Endothelial cell (in vitro differentiated cells): ENCODE measurements at regions not wholly inside any gene's neighbourhood (a gene's known extent, or its start where the extent isn't known, plus 50 kb on each side); places are given as distances from the start of the nearest gene placed in this dataset.
"Not testable (repeated sequence)": the region's sequence is repeated elsewhere in the genome, so short reads cannot be mapped to it uniquely, and the experiment has no call there.

ENCODE experiments used
- DNase-seq: peaks from one replicate; pipeline ENCODE4 v3.0.0; 2021; ENCODE audit warnings: low spot score
- H3K27ac Mint-ChIP-seq: one replicate; pipeline ENCODE4 v1.8.0; 2021; ENCODE audit warnings: mixed read lengths, inconsistent platforms; ENCODE audit not compliant: unreplicated experiment
- H3K27me3 Mint-ChIP-seq: one replicate; pipeline ENCODE4 v1.8.0; 2021; ENCODE audit warnings: mild to moderate bottlenecking, moderate library complexity, mixed read lengths, inconsistent platforms; ENCODE audit not compliant: unreplicated experiment
- H3K36me3 Mint-ChIP-seq: one replicate; pipeline ENCODE4 v1.8.0; 2021; ENCODE audit warnings: mild to moderate bottlenecking, low read depth, mixed read lengths, inconsistent platforms; ENCODE audit not compliant: unreplicated experiment
- H3K4me1 Mint-ChIP-seq: one replicate; pipeline ENCODE4 v1.8.0; 2021; ENCODE audit warnings: mild to moderate bottlenecking, mixed read lengths, inconsistent platforms; ENCODE audit not compliant: unreplicated experiment
- H3K4me3 Mint-ChIP-seq: one replicate; pipeline ENCODE4 v1.8.0; 2021; ENCODE audit warnings: mild to moderate bottlenecking, mixed read lengths, inconsistent platforms; ENCODE audit not compliant: unreplicated experiment
- H3K9me3 Mint-ChIP-seq: one replicate; pipeline ENCODE4 v1.8.0; 2021; ENCODE audit warnings: mixed read lengths, inconsistent platforms; ENCODE audit not compliant: unreplicated experiment
- TF ChIP-seq, protein P1 (sequence below): fragments of 200-600 bp; sonication (generic); IDR thresholded peaks from one replicate; pipeline ENCODE4 v1.5.0; 2021; ENCODE audit warnings: antibody characterized with exemption; ENCODE audit not compliant: unreplicated experiment

DNA sequence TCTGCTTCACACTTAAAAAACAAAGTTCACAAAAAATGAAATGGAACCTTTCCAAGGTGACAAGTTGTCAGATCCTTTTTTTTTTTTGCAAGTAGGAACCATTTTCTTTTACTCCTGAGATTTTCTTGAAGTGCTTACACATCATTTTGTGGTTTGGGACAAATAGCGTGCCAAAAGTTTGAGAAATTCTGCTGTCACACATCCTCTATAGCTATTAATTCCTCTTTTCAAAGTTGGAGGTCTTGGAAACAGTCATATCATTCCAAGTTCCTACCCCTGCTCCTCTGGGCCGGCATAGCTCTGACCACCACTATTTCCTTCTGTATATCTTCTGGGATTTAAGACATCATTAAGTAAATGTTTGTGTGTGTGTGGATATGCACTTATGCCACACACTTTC is 421.6 kb upstream of the SLC10A2 start:
- Mint-ChIP-seq H3K4me1 (no peaks in the 10 kb centered on the region), H3K4me3 (no peak overlapping the region), H3K27ac (no peak overlapping the region), H3K27me3 (no peaks in the 10 kb centered on the region), H3K36me3 (no peaks in the 10 kb centered on the region), H3K9me3 (no peaks in the 10 kb centered on the region)
- TF ChIP-seq, protein P1, sequence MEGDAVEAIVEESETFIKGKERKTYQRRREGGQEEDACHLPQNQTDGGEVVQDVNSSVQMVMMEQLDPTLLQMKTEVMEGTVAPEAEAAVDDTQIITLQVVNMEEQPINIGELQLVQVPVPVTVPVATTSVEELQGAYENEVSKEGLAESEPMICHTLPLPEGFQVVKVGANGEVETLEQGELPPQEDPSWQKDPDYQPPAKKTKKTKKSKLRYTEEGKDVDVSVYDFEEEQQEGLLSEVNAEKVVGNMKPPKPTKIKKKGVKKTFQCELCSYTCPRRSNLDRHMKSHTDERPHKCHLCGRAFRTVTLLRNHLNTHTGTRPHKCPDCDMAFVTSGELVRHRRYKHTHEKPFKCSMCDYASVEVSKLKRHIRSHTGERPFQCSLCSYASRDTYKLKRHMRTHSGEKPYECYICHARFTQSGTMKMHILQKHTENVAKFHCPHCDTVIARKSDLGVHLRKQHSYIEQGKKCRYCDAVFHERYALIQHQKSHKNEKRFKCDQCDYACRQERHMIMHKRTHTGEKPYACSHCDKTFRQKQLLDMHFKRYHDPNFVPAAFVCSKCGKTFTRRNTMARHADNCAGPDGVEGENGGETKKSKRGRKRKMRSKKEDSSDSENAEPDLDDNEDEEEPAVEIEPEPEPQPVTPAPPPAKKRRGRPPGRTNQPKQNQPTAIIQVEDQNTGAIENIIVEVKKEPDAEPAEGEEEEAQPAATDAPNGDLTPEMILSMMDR = no peak
- no peak for DNase-seq

DNA sequence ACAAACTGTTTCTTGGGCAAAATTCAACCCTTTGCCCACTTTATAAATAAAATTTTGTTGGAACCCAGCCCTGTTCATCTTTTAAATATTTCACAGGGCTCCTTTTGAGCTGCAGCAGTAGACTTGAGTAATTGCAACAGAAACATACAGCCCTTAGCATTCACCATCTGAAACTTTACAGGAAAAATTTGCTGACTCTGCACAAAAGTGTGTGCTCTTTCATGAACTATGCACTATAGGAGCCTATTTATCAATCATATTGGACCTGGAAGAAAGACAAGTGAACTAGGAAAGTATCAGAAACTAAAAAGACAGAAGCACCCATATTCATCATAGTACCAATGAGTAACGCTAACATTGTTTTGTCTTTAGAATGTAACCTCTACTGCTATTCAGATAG is 406.9 kb upstream of the SLC10A2 start:
- Mint-ChIP-seq H3K27me3 (peaks cover 2% of the 10 kb centered on the region), H3K27ac (no peak overlapping the region), H3K4me1 (no peaks in the 10 kb centered on the region), H3K4me3 (no peak overlapping the region), H3K36me3 (no peaks in the 10 kb centered on the region), H3K9me3 (no peaks in the 10 kb centered on the region)
- TF ChIP-seq, protein P1 = no peak
- no peak for DNase-seq

DNA sequence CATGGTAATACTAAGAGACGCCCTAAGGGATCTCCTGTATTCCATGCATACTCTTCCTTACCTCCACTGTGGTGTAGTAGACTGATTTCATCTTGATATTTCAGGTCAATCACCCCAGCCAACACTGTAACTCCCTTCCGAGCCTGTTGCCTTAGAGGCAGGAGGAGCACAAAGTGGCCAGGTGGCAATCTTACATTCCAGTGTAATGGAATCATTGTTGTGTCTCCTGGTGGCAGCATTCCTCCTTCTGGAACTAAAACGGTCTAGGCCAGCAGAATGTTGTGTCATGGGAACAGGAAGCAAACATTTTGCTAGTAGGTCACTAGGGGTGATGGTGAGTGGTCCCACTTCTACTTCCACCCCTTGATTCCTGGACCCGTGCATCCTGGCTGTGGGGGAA is 405.7 kb upstream of the SLC10A2 start:
- no peak for DNase-seq
- H3K27ac Mint-ChIP-seq = no peak overlapping the region
- H3K4me1 Mint-ChIP-seq = no peaks in the 10 kb centered on the region
- peaks cover 2% of the 10 kb centered on the region for H3K27me3 Mint-ChIP-seq
- no peaks in the 10 kb centered on the region for H3K36me3 Mint-ChIP-seq
- TF ChIP-seq, protein P1 = no peak
- H3K9me3 Mint-ChIP-seq = no peaks in the 10 kb centered on the region
- H3K4me3 Mint-ChIP-seq = no peak overlapping the region

DNA sequence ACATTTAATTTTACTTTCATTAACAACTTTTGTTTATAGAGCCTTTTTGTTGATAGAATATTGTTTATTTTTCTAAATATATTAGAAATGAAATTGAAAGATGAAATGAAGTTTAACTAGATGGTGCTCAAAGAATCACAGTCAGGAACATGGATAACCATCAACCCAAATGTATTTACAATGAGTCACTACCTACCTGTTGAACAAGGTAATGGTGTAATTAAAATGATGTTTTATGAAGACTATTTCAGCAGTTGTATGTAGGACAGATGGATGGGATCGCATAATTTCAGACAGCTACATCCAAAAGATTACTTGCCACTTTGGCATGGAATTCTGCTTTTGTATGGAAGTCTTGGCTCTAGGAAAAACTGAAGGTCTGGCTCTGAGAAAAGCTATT is 403.6 kb upstream of the SLC10A2 start:
- H3K4me3 Mint-ChIP-seq = no peak overlapping the region
- no peaks in the 10 kb centered on the region for H3K4me1 Mint-ChIP-seq
- no peak for DNase-seq
- no peaks in the 10 kb centered on the region for H3K9me3 Mint-ChIP-seq
- no peaks in the 10 kb centered on the region for H3K36me3 Mint-ChIP-seq
- H3K27ac Mint-ChIP-seq = no peak overlapping the region
- no peaks in the 10 kb centered on the region for H3K27me3 Mint-ChIP-seq
- TF ChIP-seq, protein P1 = no peak

DNA sequence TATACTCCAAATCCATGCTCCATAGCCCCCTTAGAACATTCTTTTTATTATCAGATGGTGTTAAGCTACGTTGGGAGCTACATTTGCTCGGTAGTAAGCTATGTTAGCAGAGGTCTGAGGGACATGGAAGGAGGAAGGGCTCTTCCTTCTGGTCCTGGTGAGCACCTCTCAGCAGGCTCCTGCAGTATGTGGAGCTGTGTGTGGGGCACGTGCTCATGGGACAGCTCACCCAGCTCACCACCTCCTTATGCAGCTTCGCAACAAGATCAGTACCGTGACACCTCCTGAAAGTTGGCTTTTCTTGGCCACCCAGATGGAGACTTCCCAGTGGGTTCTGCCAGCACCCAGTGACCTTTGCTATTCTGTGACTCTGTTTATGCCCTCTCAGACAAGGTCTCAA is 400.5 kb upstream of the SLC10A2 start:
- H3K36me3 Mint-ChIP-seq = no peaks in the 10 kb centered on the region
- no peak overlapping the region for H3K4me3 Mint-ChIP-seq
- H3K4me1 Mint-ChIP-seq = no peaks in the 10 kb centered on the region
- no peaks in the 10 kb centered on the region for H3K27me3 Mint-ChIP-seq
- DNase-seq = no peak
- H3K9me3 Mint-ChIP-seq = no peaks in the 10 kb centered on the region
- TF ChIP-seq, protein P1 = no peak
- H3K27ac Mint-ChIP-seq = no peak overlapping the region

DNA sequence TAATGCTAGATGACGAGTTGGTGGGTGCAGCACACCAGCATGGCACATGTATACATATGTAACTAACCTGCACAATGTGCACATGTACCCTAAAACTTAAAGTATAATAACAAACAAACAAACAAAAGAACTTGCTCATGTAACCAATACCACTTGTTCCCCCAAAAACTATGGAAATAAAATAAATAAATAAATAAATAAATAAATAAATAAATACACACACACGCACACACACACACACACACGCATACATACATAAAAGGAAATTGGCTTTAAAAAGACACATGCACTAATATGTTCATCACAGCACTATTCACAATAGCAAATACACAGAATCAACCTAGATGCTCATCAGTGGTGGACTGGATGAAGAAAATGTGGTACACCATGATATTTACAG is 394.0 kb upstream of the SLC10A2 start:
- H3K27me3 Mint-ChIP-seq, DNase-seq, H3K4me3 Mint-ChIP-seq, H3K36me3 Mint-ChIP-seq, H3K4me1 Mint-ChIP-seq, H3K27ac Mint-ChIP-seq, H3K9me3 Mint-ChIP-seq: not testable (repeated sequence)

DNA sequence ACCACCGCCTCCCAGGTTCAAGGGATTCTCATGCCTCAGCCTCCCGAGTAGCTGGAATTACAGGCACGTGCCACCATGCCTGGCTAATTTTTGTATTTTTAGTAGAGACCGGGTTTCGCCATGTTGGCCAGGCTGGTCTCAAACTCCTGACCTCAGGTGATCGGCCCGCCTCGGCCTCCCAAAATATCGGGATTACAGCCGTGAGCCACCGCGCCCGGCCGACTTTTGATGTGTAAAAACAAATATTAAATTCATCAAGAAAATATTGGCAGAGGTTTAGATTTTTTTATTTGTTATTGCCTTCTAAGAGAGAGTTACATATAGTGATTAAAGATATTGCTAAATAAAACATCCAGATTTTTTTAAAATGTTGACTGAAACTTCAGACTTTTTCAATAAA is 390.8 kb upstream of the SLC10A2 start:
- not testable (repeated sequence) for H3K27ac Mint-ChIP-seq, H3K27me3 Mint-ChIP-seq, H3K9me3 Mint-ChIP-seq, DNase-seq, H3K4me1 Mint-ChIP-seq, H3K36me3 Mint-ChIP-seq, H3K4me3 Mint-ChIP-seq
